ENCODE measurements at regions not wholly inside any gene's neighbourhood (a gene's known extent, or its start where the extent isn't known, plus 50 kb on each side); places are given as distances from the start of the nearest gene placed in this dataset.
"Not testable (repeated sequence)": the region's sequence is repeated elsewhere in the genome, so short reads cannot be mapped to it uniquely, and the experiment has no call there.

DNA sequence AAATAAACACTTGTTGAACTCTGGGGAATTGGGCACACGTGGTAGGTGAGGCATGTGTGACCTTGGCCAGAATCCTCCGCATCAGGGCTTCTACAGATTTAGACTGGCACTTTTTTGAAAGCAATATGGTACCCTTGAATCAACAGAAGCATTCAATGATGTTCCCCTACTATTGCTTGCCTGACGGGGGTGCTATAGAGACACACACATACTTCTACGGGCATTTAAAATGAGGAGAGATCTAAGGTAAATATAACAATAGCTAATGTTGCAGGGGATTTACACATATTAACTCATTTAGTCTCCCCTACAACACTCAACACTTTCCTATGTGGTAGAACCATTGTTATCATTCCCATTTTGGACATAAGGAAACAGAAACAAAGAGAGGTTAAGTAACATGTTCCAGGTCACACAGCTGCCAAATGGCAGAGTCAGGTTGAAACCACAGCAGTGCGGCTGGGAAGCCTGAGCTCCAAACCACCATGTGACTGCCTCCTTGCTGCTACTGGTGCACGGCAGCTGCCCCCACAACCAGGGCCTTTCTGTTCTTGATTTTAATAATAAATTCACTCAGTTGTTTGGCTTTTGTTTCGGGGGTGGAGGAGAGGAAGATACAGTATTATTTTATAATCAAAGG, 147.4 kb downstream of the ZNF281 start:
- DNase-seq = no peak
- in situ Hi-C loops (cut with MboI; ENCODE audit: low pct_unique_long_range_greater_than_20kb, low sequenced_read_pairs) = no loop called here

DNA sequence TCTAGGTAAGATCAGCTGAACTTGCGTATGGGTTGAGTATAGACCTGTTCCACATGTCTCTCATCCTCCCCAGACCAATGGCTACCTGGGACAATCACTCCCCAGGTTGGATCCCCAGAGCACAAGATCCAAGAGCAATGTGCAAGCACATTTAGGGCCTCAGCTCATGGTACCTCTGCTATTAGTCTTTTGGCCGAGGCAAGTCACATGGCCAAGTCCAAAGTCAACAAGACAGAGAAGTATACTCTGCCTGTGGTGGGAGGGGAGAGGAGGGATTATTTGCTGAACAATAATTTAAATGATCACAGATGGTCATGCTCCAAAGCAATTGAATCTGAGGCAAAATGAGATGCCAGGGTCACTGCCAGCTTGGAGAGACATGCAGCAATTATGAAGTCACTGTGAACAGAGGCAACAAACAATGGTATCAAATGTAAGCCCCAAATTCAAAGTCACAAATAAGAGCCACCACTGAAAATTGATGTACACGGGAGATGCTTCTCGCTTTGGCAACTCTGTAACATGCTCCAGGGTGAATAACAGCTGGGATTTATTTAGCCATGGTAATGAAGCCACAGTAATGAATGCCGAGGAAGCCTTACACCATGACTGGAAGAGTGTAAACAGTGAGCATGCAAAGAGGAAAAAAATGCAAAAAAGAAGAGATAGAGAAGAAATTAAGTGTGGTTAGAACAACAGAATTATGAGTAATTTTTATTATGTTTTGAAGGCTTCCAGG, 149.1 kb downstream of the ZNF281 start:
- in situ Hi-C loops (cut with MboI; ENCODE audit: low pct_unique_long_range_greater_than_20kb, low sequenced_read_pairs) = no loop called here
- no peak for DNase-seq

DNA sequence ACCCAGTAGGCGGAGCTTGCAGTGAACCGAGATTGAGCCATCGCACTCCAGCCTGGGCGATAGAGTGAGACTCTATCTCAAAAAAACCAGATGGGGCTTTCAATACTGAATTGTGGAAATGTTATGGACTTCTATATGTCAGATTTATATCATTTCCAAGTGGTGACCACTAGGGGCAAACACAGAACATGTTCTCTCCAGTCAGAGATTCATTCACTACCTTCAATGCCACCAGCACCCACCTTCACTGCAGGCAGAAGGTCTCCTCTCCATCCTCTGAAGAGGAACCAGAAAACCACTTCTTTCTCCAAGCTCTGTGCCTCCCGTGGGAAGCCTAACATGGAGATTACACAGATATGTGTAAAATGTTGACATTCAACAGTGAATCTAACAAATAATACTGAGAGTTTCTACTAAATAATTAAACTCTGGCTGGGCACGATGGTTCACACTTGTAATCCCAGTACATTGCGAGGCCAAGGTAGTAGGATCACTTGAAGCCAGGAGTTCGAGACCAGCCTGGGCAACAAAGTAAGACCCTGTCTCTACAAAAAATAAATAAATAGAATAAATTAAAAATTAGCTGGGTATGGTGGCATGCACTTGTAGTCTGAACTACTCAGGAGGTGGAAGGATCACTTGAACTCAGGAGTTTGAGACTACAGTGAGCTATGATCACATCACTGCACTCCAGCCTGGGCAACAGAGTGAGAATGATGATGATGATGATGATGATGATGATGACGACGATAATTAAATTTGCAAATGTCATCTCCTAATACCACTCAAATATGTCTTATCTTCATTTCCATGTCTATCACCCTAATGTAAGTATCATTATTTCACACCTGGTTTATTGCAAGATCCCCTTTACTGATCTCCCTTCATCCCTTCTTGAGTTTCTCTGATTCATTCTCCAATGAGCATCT, 151.1 kb downstream of the ZNF281 start:
- peak; percentile 46 for DNase-seq
- in situ Hi-C loops (cut with MboI; ENCODE audit: low pct_unique_long_range_greater_than_20kb, low sequenced_read_pairs) = no loop called here

DNA sequence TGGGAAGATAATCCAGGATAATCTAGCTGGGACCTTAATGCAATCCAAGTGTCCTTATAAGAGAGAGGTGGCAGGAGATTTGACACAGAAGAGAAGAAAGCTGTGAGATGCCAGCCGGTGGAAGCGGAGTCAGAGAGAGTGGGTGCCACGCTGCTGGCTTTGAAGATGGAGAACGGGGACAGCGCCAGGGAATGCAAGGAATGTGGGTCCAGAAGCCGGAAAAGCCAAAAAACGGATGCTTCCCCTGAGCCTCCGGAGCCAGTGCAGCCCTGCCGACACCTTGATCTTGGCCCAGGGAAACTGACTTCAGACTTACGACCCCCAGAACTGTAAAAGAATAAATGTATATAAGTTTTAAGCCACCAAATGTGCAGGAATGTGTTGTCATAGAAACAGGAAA, 152.6 kb downstream of the ZNF281 start:
- no peak for DNase-seq

DNA sequence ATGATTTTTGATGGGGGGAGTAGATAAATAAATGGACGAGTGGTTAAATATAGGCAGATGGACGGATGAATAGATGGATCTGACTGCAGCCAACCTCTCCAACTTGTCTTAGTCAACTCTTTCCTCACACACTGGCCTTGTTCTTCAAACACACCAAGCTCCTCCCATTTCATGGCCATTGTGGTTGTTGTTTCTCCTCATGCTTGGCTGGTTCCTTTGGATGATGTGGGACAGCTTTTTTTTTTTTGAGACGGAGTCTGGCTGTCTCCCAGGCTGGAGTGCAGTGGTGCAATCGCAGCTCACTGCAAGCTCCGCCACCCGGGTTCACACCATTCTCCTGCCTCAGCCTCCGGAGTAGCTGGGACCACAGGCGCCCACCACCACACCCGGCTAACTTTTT, 155.2 kb downstream of the ZNF281 start:
- in situ Hi-C loops (cut with MboI; ENCODE audit: low pct_unique_long_range_greater_than_20kb, low sequenced_read_pairs) = not testable (repeated sequence)
- DNase-seq = peak; percentile 72

More for the DNA sequence above, 152.6 kb downstream of the ZNF281 start:
- in situ Hi-C loops (cut with MboI; ENCODE audit: low pct_unique_long_range_greater_than_20kb, low sequenced_read_pairs) = no loop called here

DNA sequence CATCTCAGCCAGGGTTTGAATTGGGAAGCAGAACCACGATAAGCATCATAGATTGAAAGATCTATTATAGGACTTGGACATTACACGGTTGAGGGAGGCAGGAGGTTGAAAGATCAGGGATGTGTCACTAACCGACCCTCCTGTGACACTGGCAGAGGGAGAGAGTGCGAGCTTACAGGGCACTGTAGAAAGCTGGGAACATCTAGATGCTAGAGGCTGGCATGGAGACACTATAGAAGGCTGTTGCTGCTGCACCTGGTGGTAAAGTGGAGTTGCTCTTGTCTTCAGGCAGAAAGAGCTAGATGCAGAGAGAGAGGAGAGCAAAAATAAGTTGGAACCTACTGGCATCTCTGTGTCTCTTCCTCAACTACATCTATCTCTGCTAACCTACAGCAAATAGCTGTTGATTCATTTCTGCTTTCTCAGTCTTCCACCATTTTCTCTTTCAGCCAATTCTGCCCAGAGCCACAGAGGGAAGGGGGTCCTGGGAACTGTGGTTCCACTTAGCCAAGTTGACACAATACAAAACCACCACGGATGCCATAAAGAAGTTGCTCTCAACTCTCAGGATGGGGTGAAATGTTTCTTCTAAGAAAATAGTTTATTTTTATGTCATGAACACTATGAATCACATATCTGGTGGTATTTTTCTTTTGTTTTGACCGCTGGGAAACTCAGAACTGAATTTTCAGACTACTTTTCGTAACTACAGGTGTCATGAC, 155.9 kb downstream of the ZNF281 start:
- in situ Hi-C loops (cut with MboI; ENCODE audit: low pct_unique_long_range_greater_than_20kb, low sequenced_read_pairs) = no loop called here
- no peak for DNase-seq

DNA sequence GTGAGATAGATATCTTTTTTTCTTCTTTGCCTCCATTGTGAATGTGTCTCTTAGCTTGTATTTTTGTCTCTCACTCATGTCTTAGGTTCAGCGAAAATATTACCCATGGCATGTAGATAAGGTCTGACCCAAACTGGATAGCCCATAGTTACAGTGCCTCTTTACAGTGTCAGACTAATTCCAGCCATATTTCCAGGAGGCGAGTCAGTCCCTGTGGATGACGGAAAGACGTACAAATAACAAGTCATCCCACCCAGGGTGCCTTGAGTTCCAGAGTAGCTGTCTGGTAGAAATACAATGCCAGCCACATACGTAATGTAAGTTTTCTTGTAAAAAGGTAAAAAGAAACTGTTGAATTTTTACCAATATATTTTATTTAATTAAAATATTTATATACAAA, 157.3 kb downstream of the ZNF281 start:
- in situ Hi-C loops (cut with MboI; ENCODE audit: low pct_unique_long_range_greater_than_20kb, low sequenced_read_pairs) = no loop called here
- no peak for DNase-seq

DNA sequence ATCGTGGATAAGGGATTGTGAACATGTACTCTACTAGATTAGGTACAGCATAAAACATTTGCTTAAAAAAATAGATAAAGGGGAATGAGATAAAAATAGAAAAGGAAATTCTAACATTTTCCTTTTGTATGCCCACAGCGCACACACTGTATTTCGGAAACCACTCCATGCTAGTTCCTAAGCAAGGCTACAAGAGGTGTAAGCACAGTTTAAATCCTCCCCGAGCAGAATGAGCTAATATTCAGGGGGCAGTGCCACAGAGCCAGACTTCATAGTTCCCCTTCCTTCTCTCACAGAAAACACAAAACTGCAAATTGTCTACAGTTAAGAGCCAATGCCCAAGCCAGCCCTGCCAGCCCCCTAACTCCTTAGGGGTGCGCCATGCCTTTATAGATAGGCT, 159.4 kb downstream of the ZNF281 start:
- in situ Hi-C loops (cut with MboI; ENCODE audit: low pct_unique_long_range_greater_than_20kb, low sequenced_read_pairs) = no loop called here
- no peak for DNase-seq

DNA sequence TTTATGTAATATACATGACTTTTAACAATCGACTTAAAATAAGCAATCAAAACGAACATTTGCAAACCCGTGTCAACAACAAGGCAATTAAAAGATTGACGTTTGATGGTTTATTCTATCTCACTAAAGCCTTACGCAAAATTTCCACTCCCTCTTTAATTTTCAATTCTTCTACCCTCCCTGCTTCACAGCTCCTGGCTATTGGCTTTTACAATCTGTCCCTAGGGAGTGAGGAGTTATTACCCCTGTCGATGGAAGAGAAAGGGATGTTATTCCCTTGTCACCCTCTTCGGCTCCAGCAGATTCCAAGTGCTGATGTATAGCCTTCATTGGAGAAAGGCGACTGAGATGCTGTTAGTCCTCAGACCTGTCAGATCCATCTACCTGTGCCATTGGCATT, 161.3 kb downstream of the ZNF281 start:
- no peak for DNase-seq
- in situ Hi-C loops (cut with MboI; ENCODE audit: low pct_unique_long_range_greater_than_20kb, low sequenced_read_pairs) = no loop called here

DNA sequence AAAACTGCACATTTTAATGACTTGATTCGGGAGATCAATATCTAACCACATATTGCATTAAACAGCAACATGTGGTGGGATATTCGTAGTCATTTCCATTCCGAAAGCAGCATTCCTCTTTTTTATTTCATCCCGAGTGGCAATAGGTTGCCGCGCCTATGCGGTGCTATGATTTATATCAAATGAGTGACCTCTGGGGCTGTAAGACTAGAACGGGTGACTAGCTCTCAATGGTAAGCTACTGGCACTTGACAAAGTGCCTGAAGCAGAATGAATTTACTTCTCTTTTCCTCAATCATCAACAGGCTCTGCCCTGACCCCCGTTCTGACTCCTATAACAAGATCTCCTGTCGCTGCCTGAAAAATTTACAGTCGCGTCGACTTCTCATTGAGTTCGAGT, 162.3 kb downstream of the ZNF281 start:
- no peak for DNase-seq
- in situ Hi-C loops (cut with MboI; ENCODE audit: low pct_unique_long_range_greater_than_20kb, low sequenced_read_pairs) = no loop called here

DNA sequence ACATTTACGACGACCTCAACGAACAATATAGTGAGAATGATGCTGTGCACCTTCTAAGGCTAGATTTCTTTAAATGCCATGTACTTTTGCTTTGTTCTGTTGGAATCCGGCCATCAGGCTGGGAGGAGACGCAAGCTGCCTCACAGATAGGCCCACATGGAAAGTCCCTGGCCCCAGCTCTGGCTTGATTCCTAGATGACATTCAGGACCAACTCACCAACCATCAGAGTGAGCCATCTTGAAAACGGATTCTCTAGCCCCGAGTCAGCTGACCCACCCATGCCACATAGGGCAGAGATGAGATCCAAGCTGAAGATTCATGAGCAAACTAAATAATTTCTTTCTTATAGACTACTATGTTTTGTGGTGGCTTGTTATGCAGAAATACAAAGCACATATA, 164.4 kb downstream of the ZNF281 start:
- in situ Hi-C loops (cut with MboI; ENCODE audit: low pct_unique_long_range_greater_than_20kb, low sequenced_read_pairs) = no loop called here
- DNase-seq = no peak

DNA sequence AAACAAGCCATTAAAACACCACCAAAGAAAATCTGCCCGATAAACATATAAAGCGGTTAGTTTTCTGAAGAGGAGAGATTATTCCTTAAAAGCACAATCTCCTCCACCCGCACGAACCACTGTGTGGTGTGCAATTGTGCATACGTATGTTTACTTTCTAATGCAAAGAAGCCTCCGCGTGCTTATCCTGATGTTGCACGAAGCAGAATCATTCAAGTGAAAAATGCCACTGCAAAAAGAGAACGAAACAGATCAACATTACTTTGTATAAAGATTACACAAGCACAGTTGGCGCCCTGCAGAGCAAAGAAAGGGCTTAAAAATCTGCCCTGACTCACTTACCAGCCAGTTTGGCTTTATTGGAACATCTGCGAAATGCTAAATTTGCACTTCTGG, 166.8 kb downstream of the ZNF281 start:
- in situ Hi-C loops (cut with MboI; ENCODE audit: low pct_unique_long_range_greater_than_20kb, low sequenced_read_pairs) = no loop called here
- peak; percentile 35 for DNase-seq

DNA sequence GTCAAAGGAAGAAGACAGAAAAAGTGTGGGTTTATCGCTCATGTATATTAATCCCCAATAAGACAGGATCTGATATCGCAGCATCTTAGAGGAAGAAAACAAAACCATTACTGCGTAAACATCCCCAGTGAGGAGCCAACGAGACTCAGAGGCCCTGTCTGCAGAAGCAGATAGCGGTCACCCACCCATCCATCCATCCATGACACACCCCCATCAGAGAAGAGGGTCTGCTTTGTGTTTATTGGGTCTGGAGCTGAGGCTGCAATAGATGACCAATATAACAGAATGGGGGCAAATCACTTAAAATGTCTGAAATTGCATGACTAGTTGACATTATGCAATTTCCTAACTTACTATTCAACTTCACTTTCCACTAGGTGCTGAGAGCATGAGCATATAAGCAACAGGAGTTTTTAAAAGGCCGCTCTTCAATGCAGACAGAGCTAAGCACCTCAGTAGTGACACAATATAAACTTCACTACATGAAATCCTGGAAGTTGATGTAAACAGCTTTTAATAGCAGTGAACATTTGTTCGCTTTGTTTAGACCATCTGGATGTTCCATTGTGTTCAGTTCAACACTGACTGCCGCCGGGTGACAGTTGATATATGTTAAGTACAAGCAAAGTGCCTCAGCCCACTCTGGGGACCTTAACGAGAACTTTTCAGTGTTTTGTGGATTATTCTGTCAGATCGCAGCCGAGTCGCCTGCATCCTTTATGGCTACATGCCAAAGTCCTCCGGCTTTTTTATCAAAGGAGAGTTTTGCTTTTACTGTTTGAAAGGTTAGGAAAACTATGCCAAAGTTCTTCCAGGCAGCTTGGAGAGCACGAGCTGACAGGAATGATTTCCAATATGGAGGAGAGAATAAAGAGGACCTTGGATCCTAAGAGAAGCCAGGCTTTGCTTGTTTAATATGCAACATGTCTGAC, 167.5 kb downstream of the ZNF281 start:
- no peak for DNase-seq
- in situ Hi-C loops (cut with MboI; ENCODE audit: low pct_unique_long_range_greater_than_20kb, low sequenced_read_pairs) = no loop called here

DNA sequence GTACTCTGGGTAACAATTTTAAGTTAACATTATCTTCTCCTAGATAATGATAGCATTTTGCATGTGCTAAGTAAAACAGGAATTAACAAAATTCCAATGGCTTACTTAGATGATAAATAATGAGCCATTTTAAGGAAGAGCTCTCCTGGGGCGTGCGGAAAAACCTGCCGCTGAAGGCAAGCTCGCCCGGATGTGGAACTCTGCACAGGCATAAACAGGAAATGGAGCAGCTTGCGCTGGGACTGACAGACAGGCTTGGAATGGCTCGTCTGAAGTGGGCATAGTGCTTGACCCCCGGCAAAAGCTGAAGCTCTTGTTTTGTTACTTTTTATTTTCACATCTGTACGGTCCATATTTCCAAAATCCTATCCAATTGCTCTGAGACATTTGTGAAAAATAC, 169.2 kb downstream of the ZNF281 start:
- DNase-seq = peak; percentile 77
- in situ Hi-C loops (cut with MboI; ENCODE audit: low pct_unique_long_range_greater_than_20kb, low sequenced_read_pairs) = no loop called here

DNA sequence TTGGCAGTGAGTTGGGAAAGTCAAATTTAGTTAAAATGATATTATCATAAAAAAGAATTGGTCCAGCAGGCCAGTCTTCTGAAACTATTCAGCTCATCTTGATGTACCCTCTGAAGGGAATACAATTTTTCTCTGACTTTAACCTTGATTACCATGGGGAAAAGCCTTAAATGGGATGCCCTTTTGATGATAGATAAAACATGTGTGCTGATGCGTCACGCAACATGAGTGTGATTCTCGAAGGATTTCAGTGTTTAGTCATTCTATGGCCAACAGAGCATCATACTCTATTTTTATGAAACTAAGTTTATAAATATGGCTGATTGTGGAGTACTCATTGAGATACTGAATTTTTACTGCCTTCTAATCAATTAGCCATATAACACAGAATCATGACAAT, 171.5 kb downstream of the ZNF281 start:
- no peak for DNase-seq
- in situ Hi-C loops (cut with MboI; ENCODE audit: low pct_unique_long_range_greater_than_20kb, low sequenced_read_pairs) = no loop called here

DNA sequence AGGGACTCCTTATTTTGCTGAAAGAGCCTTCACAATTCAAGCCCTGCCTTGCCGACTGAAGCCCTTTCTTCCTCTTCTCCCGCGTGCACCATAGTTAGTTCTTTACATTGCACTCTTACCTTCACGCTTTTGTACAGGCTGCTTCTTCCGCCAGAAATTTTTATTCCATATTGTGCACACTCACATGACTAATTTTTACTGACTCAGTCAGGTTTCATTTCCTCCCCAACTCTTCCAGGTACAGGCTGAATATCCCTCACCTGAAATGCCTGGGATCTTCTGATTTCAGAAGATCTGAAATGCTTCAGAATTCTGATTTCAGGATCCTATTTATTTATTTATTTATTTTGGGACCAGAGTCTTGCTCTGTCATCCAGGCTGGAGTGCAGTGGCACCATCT, 172.8 kb downstream of the ZNF281 start:
- DNase-seq = no peak
- in situ Hi-C loops (cut with MboI; ENCODE audit: low pct_unique_long_range_greater_than_20kb, low sequenced_read_pairs) = no loop called here

DNA sequence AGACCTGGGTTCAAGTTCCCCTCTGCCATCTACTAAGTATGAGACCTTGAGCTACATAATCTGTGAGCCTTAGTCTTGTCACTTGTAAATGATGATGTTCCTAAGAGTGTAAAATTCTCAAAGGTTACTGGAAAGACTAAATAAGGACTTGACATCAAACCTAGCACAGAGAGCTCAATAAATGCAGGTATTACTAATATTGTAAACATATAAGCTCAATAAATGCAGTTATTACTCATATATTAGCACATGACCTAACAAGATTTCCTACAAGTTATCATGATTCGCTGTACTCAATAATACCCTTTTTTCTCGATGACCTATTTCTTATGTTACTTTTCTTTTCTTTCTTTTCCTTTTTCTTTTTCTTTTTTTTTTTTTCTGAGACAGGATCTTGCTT, 174.9 kb downstream of the ZNF281 start:
- in situ Hi-C loops (cut with MboI; ENCODE audit: low pct_unique_long_range_greater_than_20kb, low sequenced_read_pairs) = no loop called here
- no peak for DNase-seq

DNA sequence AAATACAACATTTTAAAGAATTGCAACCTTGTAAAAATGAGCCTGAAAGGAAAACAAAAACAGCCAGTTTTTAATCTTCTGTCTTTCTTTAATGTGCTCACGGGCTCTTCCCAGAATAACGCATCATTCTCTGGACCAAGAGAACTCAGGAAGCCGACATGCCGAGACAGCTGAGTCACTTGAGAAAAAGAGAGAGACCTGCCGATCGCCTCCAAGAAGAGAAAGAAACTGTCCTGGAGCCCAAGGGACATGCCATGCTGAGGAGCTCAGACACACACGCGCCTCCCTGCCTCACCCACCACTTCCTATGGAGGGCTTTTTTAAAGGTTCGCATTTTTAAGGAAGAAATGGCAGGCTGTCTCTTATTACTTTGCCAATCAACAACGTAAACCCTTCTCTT, 176.4 kb downstream of the ZNF281 start:
- DNase-seq = peak; percentile 36
- in situ Hi-C loops (cut with MboI; ENCODE audit: low pct_unique_long_range_greater_than_20kb, low sequenced_read_pairs) = no loop called here

All from KBM-7 (cell line).